GM19397 (cell line): ENCODE measurements at regions not wholly inside any gene's neighbourhood (a gene's known extent, or its start where the extent isn't known, plus 50 kb on each side); places are given as distances from the start of the nearest gene placed in this dataset.

Source experiments
- ATAC-seq: cut with Tn5 transposase; IDR thresholded peaks from one replicate; pipeline ENCODE4 v1.9.1; 2021; ENCODE audit warnings: mild to moderate bottlenecking, moderate library complexity; ENCODE audit not compliant: unreplicated experiment

- no peak for ATAC-seq
Measured at GRCh38 chr22:22080270-22080669, 97.7 kb upstream of the TOP3B start.

GRCh38 chr22:22079404-22080148 lies 97.0 kb upstream of the TOP3B start:
- ATAC-seq = no peak

GRCh38 chr22:22078329-22078728 lies 95.7 kb upstream of the TOP3B start:
- ATAC-seq = no peak

- ATAC-seq = no peak
Measured at GRCh38 chr22:22076932-22077703, 94.5 kb upstream of the TOP3B start.

DNA sequence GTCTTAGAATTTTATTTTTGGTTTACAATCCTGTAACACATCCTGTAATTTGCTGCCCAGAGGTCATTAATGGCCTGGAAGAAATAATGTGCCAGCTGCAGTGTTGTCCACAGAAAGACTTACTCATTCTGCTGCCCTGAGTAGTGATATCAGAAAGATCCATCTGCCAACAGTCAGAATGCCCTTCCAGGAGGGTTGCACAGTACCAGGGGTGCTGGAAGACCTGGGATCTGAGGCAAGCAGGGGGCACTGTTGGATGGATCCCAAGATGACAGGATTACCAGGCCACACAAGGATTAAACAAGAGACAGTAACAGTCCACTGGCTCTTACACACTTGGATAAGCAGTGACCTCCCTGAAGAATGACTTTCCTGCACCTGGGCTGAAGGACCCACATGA lies 93.8 kb upstream of the TOP3B start:
- ATAC-seq = no peak

GRCh38 chr22:22075382-22076163 lies 93.0 kb upstream of the TOP3B start:
- ATAC-seq = no peak

GRCh38 chr22:22074634-22075381 lies 92.2 kb upstream of the TOP3B start:
- no peak for ATAC-seq

DNA sequence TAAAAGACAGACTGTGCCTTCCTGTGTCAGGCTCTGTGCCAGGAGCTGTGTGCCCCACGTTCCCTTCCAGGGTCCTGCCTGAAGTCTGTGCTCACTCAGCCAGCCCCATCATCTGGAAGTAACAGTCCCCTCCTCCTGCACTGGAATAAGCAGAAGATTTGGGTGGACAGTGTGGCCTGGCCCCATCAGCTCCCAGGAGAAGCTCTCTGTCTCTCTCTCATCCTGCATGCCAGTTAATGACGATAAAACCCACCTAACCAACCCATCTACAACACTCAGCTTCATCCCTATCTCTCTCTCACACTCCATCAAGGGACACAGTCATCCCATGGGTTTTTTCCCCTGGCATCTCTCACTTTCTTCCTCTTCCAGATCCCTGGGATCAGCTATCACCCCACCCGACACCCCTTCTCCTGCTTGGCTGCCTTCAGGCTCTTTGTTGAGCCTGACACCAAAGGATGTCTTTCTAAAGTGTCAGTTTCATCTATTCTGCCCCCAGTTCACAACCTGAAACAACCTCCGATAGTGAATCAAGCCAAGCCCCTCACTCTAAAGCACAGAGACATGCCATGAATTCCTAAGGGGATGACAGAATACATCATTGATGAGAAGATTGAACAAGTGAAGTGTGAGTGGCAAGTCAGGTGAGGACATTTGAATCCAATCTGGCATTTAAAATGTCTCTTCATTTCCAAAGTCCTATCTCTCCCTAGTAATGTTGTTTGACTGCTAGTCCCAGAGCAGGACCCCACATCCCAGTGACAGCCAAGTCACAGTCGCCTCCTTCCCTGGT lies 91.4 kb upstream of the TOP3B start:
- ATAC-seq = no peak

DNA sequence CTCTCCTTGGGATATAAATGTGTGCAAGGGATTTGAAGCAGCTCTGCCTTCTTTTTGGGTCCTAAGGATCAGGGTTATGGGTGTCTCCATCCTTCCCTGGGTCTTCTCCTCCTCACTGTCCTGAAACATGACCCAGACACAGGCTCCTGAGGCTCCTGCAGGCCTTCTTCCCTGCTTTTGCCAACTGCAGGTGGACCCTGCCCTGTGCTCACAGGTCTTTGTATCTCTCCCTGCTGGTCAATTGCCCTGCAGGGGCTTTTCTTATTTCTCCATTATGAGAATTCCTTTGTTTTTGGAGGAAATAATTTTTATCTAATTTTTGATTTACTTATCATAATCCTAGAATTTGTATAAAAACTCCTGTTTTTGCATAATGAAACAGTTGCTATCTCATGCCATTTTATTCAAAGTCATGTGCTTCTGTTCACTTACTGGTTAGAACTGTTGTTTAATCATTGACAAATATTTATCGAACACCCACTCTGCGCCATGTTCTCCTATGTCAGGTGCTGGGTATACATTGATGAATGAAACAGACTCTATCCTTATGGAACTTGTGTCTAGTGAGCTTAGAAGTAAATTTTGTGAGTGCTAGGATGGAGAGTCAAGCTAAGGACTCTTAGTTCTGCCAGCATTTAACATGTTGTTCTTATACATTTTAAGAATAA lies 89.7 kb upstream of the TOP3B start:
- ATAC-seq = no peak

- ATAC-seq = no peak
Measured at GRCh38 chr22:22071455-22071854, 88.9 kb upstream of the TOP3B start.

GRCh38 chr22:22070371-22070824 lies 87.8 kb upstream of the TOP3B start:
- no peak for ATAC-seq

GRCh38 chr22:22069450-22070370 lies 87.1 kb upstream of the TOP3B start:
- no peak for ATAC-seq

- no peak for ATAC-seq
Measured at GRCh38 chr22:22068657-22069056, 86.1 kb upstream of the TOP3B start.

DNA sequence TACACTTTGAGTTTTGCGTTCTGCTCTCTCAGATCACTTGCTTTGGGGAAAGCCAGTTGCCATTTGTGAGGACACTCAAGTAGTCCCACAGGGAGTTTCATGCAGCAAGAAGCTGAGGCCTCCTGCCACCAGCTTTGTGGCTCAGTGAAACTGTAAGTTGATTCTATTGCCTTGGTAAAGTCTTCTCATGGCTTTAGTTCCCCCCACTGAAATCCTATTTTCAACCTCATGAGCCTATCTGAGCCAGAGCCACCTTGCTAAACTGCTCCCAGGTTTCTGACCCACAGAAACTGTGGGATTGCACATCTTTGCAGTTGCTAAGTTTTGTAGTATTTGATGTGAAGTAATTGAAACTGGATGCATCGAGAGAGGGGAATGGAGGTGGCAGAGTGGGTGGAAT lies 85.4 kb upstream of the TOP3B start:
- no peak for ATAC-seq

GRCh38 chr22:22067192-22067591 lies 84.6 kb upstream of the TOP3B start:
- no peak for ATAC-seq

DNA sequence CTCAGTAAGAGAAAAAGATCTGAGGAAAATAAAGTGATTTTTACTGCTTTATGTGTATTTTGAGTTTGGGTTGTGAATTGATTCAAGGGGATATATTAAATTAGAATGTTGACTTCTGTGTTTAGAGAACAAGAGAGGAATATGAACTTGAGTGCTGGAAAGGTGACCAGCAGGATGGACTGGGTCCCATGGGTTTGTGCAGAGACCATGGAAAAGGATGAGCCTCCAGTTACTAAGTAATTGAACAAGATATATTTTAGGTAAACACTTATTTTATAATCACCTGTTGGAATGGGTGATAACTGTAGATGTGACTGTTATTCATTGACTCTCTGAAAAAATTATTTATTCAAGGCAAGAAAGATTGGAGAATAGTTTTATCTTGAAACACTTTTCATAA lies 82.0 kb upstream of the TOP3B start:
- ATAC-seq = no peak

DNA sequence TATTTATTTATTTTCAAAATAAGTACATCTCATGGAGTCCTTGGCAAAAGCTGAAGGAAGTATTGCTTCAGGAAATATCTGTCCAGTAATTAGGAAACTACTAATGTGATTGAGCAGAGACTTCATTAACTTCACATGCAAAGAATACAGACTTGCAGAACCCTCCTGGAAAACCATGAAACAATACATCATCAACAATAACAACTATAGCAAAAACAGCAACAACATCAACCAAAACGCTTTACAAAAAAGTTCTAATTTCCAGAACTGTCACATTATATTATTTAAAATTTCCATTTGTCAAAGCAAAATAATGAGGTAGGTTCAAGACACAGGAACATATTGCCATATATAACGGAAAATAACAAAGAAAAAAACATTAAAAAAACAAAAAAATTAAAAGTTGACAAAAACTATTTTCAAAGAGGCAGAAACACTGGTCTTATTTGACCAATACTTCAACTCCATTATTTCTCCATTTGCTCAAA lies 79.8 kb upstream of the TOP3B start:
- no peak for ATAC-seq
